ENCODE measurements at regions not wholly inside any gene's neighbourhood (a gene's known extent, or its start where the extent isn't known, plus 50 kb on each side); places are given as distances from the start of the nearest gene placed in this dataset.
"Not testable (repeated sequence)": the region's sequence is repeated elsewhere in the genome, so short reads cannot be mapped to it uniquely, and the experiment has no call there.

GRCh38 chr4:163988391-163988790, 493.9 kb downstream of the TMA16 start:
- DNase-seq: no peak

DNA sequence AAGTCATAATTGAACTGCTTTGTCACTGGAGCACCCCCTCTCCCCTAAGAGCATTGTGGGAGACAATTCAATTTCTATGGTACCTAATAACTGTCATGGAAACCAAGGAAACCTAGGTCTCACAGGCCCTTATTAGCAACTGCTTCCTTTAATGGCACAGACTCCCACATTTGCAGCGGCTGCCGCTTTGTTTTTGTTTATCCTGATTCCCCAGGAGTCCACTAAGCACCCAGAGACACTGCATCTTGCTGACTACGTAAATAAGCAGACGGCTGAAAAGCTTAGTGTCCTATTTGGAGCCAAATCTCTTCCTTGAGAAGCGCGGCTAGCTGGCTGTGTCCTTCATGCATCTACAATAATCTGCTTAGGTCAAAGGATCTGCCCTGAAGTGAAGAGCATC, 494.4 kb downstream of the TMA16 start:
- no peak for DNase-seq

DNA sequence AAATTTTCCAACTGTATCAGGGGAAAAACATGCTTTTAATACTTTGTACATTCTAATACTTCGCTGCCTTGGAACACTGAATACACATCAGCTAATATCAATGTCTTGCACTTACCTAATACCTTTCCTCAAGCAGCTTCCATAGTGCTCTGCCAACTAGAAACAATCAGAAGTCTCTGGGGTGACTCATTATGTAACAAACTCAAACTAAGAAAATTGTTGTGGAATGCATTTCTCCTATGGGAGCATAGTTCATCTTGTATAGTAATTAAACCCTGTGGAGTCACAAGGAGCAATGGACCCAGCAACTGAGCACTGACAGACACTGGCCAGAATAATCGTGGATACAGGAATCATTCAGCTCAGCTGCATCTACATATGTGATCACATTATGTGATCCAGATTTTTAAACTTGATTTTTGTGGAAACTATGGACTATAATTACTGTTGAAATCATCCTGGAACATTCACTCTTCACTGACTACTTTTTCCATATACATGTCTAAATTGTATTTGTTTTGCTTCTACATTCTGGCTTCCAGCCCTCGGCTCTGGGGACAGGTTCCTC, 496.9 kb downstream of the TMA16 start:
- DNase-seq: no peak

DNA sequence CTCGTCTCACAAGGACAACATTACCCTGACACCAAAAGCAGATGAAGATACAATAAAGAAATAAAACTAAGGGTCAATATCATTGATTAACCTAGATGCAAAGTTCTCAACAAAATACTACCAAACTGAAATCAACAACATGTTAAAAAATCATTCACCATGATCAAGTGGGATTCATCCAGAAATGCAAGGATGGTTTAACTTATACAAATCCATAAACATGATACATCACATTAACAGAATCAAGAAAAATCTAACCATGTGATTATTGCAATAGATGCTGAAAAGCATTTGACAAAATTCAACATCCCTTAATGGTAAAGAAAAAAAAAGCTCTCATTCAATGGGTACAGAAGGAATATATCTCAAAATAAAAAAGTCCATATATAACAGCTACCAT, 514.9 kb downstream of the TMA16 start:
- DNase-seq: no peak

DNA sequence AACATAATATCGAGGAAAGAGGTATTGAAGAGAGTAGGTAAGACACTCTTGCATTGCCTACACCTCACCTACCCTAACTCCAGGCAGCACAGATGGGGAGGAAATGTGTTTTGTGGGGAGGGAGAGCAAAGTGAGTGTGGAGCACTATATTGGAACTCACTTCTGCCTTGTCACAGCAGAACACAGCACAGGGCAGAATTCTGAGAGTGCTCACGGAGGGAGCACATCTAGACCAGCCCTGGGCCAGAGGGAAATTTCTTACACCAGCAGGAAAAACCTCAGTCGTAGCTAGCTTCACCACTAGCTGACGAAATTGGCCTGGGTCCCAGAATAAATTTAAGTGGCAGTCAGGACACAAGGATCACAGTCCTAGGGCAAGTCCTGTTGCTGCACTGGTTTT, 517.3 kb downstream of the TMA16 start:
- no peak for DNase-seq

DNA sequence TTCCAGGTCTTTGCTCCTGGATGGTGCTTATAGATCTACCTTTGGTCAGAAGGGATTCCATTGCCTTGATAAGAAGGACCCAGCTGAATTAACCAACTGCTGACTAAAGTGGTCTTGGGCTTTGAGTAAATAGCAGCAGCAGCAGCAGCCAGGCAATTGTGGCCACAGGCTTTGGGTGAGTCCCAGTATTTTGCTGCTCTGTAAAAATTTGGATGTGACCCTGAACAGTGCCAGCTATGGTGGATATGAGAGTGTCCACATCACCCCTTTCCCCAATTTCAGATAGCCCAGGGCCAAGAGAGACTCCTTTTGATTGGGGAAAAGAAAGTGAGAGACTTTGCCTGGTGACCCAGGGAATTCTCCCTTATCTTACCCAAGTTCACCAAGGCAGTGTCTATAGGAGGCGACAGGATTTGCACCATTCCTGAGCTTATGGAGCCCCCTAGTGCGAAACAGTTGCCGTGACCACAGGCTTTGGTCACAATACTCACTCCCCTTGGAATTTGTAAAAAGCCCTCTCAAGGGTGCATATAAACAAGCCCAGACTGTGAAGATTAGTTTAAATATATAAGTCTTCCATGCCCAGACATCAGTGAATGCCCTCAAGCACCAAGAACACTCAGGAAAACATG, 518.0 kb downstream of the TMA16 start:
- no peak for DNase-seq

DNA sequence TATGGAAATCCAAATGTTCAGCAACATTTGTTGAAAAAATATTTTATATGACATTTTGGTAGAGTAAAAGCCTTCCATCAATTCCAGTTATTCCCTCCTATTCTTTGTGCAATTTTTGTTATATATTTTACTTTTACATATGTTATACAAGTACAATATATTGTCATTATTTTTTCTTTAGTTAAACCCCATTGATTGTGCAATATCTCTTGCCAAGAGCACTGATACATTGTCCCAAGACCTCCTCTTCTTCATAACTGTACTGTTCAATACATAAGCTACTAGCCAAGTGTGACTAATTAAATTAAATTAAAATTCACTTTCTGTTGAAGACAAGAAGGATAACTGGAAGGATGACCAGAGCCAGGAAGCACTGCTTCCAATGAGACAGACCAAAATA, 527.5 kb downstream of the TMA16 start:
- no peak for DNase-seq

GRCh38 chr4:164023214-164023613, 528.7 kb downstream of the TMA16 start:
- DNase-seq: no peak

DNA sequence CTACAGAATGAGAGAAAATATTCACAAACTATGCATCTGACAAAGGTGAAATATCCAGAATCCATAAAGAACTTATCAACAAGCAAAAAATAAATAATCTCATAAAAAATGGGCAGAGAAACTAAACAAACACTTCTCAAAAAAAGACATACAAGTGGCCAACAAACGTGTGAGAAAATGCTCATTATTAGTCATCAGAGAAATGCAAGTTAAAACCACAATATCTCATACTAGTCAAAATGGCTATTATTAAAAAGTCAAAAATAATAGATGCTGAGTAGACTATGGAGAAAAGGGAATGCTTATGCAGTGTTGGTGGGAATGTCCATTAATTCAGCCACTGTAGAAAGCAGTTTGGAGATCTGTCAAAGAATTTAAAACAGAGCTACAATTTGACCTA, 533.3 kb downstream of the TMA16 start:
- no peak for DNase-seq

DNA sequence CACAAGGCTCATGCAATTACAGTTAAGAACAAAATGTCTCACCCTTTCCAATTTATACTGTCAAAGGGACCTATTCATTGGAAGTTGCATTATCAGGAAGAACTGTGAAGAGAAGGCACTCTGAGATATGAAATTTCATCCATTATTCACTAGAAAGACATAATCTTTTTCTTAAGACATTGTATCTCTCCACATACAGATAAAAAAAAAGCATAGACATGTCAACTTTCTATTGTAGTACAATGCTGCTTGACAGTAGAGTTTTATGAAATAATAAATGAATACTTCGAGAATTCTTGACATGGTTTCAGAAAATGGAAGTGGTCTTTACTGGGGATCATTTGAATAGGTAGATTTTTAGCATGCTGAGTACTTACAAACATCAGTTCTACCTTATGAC, 545.0 kb downstream of the TMA16 start:
- DNase-seq: no peak

DNA sequence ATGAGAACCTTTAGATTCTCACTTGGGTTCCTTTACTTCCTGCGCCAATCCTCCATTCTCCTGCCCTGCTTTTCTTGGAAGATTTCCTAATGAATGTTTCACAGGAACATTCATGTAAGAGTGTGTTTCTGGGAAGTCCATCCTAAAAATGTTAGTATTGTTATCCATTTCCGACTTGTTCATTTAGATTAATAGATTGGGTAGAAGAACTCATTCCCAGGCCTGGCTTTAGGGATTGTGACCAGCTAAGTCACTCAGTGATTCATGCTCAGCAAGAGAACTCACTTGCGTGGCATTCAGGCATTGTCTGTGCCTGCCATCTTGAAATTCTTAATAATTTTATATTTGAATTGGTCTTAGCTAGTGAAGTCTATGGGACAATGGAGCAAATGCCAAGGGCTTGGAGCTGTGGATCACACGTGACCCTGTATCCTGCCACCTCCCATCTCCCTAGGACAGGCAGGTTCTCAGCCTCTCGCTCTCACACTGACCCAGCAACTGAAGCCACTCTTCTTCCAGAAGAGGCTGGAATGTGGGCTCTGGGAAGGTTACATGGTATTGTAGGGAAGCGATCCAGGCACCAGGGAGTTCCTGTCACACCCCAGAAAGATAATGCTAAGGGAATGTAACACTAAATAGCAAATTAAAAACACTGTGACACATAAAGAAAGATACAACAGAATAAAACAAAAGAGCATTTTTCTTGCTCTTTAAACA, 562.1 kb downstream of the TMA16 start:
- no peak for DNase-seq

- no peak for DNase-seq
Measured at GRCh38 chr4:164058776-164059445, 564.4 kb downstream of the TMA16 start.

DNA sequence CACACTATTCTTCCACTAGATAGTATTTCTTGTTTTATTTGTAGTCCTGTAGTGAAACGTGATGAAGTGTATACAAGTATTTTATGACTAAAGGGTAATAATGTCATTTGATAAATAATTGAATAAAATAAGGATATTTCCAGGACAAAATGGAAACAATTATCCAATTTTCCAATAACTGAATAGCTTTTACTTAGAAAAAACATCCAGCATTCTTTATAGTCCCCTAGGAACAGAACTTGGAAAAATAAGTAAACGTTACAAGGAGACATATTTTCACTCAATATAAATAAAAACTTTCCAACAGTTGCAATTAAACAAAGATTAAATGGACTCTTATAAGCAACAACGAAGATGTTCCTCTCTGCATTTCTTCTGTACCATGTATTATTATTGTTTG, 566.0 kb downstream of the TMA16 start:
- no peak for DNase-seq

DNA sequence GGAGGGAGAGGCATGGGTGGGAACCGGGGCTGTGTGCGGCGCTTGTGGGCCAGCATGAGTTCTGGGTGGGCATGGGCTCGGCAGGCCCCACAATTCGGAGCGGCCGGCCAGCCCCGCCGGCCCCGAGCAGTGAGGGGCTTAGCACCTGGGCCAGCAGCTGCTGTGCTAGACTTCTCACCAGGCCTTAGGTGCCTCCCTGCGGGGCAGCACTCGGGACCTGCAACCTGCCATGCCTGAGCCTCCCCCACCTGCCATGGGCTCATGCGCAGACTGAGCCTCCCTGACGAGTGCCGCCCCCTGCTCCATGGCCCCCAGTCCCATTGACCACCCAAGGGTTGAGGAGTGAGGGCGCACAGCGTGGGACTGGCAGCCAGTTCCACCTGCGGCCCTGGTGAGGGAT, 573.9 kb downstream of the TMA16 start:
- no peak for DNase-seq

- DNase-seq: no peak
Measured at GRCh38 chr4:164070625-164071024, 576.1 kb downstream of the TMA16 start.

DNA sequence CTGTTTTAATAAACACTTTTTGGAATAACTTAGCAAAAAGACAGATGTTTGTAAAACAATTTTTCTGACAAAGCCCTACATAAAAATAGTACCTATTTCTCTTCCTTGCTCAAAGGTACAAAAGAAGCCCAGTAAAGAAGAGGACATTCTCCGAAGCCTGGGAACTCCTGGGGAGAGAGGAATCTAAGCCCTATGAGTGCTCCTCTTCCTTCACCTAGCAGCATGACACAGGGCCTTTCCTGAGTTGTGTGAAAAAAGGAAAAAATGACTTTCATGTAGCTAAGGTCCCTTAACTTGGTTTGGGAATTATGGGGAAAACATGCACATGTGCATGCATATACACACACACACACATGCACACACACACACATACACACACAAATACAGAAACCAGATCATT, 586.9 kb downstream of the TMA16 start:
- no peak for DNase-seq

GRCh38 chr4:164081801-164082200, 587.3 kb downstream of the TMA16 start:
- no peak for DNase-seq

- no peak for DNase-seq
Measured at GRCh38 chr4:164087733-164088132, 593.2 kb downstream of the TMA16 start.

GRCh38 chr4:164095313-164096110, 601.0 kb downstream of the TMA16 start:
- no peak for DNase-seq

GRCh38 chr4:164096766-164097518, 602.5 kb downstream of the TMA16 start:
- DNase-seq: no peak

GRCh38 chr4:164100741-164101365, 606.4 kb downstream of the TMA16 start:
- not testable (repeated sequence) for DNase-seq

DNA sequence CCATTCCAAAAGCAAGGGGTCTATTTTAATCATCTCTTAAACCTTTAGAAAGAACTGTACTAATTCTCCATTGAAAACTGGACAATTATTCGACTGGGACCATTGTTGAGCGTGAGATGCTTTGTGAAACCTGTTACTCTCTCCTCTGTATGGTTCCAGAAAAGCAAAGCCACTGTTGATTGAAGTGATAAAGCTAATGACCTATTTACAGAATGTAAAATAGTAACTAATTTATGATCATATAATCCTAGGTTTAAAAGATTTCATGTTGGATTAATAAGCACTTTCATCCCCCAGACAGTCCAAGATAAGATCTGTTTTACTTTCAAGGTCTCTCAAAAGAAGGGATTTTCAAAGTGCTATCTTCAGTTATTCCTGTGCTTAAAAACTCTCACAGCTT, 614.5 kb downstream of the TMA16 start:
- no peak for DNase-seq

Data from activated effector memory CD4-positive, alpha-beta T cell treated with anti-CD3 and anti-CD28 coated beads, Interleukin-2, amount 50 U/mL, for 16 hours (primary cell).